ENCODE measurements at regions not wholly inside any gene's neighbourhood (a gene's known extent, or its start where the extent isn't known, plus 50 kb on each side); places are given as distances from the start of the nearest gene placed in this dataset.

DNA sequence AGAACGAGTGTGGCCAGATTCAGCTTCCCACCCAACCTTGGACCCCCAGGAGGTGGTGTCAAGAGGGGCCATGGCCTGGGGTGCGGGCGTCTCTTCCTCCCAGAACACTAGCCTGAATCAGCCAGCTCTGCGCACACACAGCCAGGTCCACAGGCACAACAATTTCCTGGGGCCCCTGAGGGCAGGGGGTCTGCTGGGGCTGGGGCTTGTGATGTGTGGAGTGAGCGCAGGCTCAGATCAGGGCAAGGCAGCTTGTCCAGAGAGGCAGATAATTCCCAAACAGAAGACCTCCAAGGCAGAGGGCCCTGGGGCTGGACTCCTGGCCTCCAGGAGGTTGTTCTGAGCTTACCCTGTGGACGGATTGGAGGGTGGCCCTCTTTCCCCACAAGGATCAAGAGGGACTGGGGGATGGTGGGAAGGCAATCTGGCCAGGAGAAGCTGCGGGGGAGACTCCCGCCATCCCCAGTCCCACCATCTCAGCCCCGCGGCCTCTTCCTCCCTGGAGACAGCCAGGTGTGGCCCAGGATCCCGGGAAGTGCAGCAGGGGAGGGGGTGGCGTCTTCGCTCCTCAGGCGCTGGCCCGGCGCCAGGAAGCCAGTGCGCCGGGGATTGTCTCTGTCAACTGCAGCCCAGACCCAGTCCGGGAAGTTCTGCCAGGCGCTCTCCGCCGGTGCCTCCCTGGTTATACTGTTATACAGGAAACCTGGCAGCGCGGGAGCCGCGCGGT, 52.0 kb upstream of the AMZ2 start:
- peaks cover 17% of the 10 kb centered on the region for H3K4me1 ChIP-seq (ENCODE audit: control insufficient read depth, insufficient read depth, low read length)
- H3K4me3 ChIP-seq (ENCODE audit: low read length) = no peak overlapping the region
- H3K27me3 ChIP-seq (ENCODE audit: control insufficient read depth, insufficient read depth, low read length) = peaks cover 81% of the 10 kb centered on the region

DNA sequence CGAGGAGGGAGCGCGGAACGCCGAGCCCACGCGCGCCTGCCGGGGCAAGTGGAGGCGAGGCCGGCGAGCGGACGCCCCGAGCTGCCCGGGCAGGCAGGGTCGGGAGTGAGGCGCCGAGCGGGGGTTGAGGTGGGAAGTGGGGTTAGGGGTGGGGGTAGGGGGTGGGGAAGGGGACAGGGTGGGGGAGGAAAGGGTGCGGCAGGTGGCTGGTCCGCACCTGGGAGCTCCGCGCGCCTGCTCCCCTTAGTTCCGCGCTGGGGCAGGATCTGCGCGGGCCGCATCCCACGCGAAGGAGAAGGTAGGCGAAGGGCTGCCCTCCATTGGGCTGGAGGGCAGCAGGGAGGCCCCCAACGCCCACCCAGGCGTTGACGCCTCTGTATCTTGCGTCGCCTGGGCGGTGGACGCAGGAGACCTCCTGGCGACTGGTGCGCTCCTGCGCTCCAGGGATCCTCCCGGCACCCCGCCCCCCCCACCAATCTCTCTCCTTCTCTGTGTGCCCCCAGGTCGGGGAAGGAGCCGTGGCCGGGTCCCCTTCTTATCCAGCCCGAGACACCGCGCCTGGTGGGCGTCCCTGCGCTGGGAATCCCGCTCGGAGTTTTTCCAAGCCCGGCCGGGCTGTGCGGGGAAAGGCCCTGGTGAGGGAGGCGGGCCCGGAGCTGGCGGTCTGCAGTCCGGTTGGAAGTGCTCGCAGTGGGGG, 51.3 kb upstream of the AMZ2 start:
- Histone ChIP-seq H3K4me1 (ENCODE audit: control insufficient read depth, insufficient read depth, low read length) (peaks cover 19% of the 10 kb centered on the region), H3K27me3 (ENCODE audit: control insufficient read depth, insufficient read depth, low read length) (peaks cover 77% of the 10 kb centered on the region), H3K4me3 (ENCODE audit: low read length) (no peak overlapping the region), H3K9me3 (replicated peaks; ENCODE audit: low read length) (no peaks in the 10 kb centered on the region), H3K36me3 (ENCODE audit: insufficient read depth, low read length) (no peaks in the 10 kb centered on the region), H3K4me2 (ENCODE audit: low read length) (peak overlapping the region; percentile 44), H3K9ac (ENCODE audit: low read depth, low read length) (no peak overlapping the region)

More for the DNA sequence above, 52.0 kb upstream of the AMZ2 start:
- no peaks in the 10 kb centered on the region for H3K36me3 ChIP-seq (ENCODE audit: insufficient read depth, low read length)
- H3K9ac ChIP-seq (ENCODE audit: low read depth, low read length) = no peak overlapping the region
- H3K4me2 ChIP-seq (ENCODE audit: low read length) = no peak overlapping the region
- H3K9me3 ChIP-seq (replicated peaks; ENCODE audit: low read length) = no peaks in the 10 kb centered on the region

DNA sequence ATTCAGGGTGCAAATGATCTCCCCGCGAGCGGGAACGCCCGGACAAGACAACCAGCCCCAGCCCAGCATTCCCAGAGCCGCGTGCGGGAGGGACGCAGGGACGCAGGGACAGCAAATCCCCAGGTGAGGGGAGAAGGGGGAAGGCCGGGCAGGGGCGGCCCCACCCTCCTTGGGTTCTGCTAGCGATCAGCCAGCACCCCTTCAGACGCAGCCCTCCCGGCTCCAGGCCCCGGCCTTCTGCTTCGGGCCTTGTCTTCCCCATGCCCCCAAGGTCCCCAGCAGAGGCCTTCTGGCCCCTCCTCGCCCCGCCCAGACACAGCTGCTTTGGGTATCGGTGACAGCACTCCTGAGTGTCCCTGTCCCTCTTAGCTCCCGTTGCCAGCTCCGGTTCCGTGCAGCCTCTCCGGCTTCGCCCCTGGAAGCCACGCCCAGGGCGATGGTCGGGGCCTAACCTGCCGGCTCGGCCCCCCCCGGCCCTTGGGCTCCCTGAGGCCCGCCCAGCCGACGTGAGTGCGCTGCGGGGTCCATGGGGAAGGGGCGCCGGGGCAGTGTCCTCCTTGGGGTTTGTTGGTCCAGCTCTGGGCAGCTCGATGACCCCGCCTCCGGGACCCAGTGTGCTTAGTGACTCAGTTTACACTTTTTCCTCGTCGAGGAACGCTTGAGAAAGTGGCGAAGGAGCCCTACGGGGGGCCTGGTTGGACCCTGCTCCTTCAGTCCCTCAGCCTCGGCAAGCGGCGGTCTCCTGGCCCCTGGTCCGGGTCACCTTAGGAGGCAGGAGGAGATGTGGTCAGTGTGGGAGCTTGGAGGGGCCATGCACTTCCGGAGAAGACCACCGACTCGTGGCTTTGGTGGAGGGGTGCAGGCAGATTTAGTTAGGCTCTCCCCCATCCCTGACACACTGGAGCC, 50.5 kb upstream of the AMZ2 start:
- Histone ChIP-seq H3K27me3 (ENCODE audit: control insufficient read depth, insufficient read depth, low read length) (peaks cover 69% of the 10 kb centered on the region), H3K36me3 (ENCODE audit: insufficient read depth, low read length) (no peaks in the 10 kb centered on the region), H3K9me3 (replicated peaks; ENCODE audit: low read length) (no peaks in the 10 kb centered on the region), H3K4me3 (ENCODE audit: low read length) (no peak overlapping the region), H3K4me2 (ENCODE audit: low read length) (peak overlapping the region; percentile 44), H3K4me1 (ENCODE audit: control insufficient read depth, insufficient read depth, low read length) (peaks cover 19% of the 10 kb centered on the region), H3K9ac (ENCODE audit: low read depth, low read length) (no peak overlapping the region)

DNA sequence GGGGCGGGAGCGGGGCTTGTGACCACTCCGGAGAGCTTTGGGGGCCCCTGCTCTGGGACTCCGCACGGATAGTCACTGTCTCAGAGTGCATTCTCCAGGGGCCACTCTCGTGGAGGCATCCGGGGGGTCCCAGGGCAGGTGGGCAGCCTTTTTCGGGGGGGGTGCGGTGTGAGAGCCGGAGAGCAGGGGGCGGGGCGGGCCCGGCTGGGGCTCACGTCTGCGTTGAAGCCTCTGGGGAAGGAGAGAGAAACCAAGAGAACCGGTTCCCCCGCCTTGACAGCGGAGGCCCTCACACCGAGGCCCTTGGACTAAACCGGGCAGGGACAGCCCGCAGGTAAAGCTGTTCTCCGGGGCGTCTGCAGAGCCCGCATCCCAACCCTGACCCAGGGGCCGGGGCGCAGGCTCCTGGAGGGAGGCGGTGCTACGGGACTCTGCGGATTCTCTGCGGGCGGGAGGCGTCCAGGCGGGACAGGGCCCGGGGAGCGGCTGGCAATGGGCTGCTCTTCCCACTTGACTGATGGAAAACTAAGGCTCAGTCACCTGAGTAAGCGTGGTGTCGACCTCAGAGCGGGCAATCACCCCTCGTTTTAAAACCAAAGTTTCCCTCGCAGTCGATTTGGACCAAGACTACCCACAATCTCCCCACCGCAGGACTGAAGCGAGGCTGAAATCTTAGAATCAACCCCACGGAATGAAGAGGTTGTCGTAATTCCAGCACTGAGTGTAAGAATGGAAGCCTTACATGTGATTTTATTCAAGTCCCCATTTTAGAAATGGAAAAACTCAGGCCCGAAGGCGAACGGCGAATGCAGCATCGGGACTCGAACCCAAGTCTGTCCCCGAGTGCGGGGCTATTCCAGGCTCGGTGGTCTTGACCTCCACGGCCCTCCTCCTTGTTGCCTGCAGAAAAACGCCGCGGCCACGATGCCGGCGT, 49.6 kb upstream of the AMZ2 start:
- Histone ChIP-seq H3K4me1 (ENCODE audit: control insufficient read depth, insufficient read depth, low read length) (peaks cover 19% of the 10 kb centered on the region), H3K9ac (ENCODE audit: low read depth, low read length) (no peak overlapping the region), H3K36me3 (ENCODE audit: insufficient read depth, low read length) (no peaks in the 10 kb centered on the region), H3K4me2 (ENCODE audit: low read length) (peak overlapping the region; percentile 44), H3K27me3 (ENCODE audit: control insufficient read depth, insufficient read depth, low read length) (peaks cover 62% of the 10 kb centered on the region), H3K4me3 (ENCODE audit: low read length) (no peak overlapping the region), H3K9me3 (replicated peaks; ENCODE audit: low read length) (no peaks in the 10 kb centered on the region)

All from skeletal muscle satellite cell (primary cell).